T-cell (primary cell): ENCODE measurements at regions not wholly inside any gene's neighbourhood (a gene's known extent, or its start where the extent isn't known, plus 50 kb on each side); places are given as distances from the start of the nearest gene placed in this dataset.

Source experiments
- ATAC-seq, 4 experiments: fragments of 200-7000 bp in 3 of 4; fragments of 150-1000 bp in 1 of 4; cut with Tn5 transposase; replicated peaks in 1 of 4; 1 replicate in 3 of 4; 2 replicates in 1 of 4; pipeline ENCODE4 v1.10.0; 2021; ENCODE audit warnings: moderate library complexity in 3 of 4, mild to moderate bottlenecking in 2 of 4, moderate number of reproducible peaks in 1 of 4
- CTCF ChIA-PET, 2 donors: fragments of 300-600 bp; sonication (Branson Sonifier 250); formaldehyde crosslinking; loops; one replicate each; lab custom pipeline; 2022; ENCODE audit warnings: antibody characterized with exemption in 2 of 2; lab: Charles Lee
- POLR2A ChIA-PET, 2 donors: fragments of 300-600 bp; sonication (Branson Sonifier 250); formaldehyde crosslinking; loops; one replicate each; lab custom pipeline; 2022; ENCODE audit warnings: antibody characterized with exemption in 2 of 2; lab: Charles Lee
- DNase-seq, 35 experiments: peaks; one replicate each; pipeline versions ENCODE4 v3.0.0 to v3.0.0-alpha.2; 2013 to 2023
- H3K27ac ChIP-seq: one replicate; pipeline ENCODE4 v1.5.1; 2013; ENCODE audit warnings: low read length
- H3K27me3 ChIP-seq, 2 experiments: replicated peaks in 1 of 2; 1 replicate in 1 of 2; 2 replicates in 1 of 2; pipeline versions ENCODE4 v1.6.1 to v1.7.0; 2013; ENCODE audit warnings: low read length in 1 of 2, mixed read lengths in 1 of 2; ENCODE audit not compliant: control insufficient read depth in 2 of 2, insufficient read depth in 2 of 2; ENCODE audit errors: extremely low read depth in 1 of 2
- H3K36me3 ChIP-seq, 2 donors: 1 replicate in 1 of 2; 2 replicates in 1 of 2; pipeline versions ENCODE4 v1.6.1 to v1.7.0; 2013; ENCODE audit warnings: low read length in 1 of 2; ENCODE audit not compliant: control insufficient read depth in 2 of 2, insufficient read depth in 1 of 2; ENCODE audit errors: extremely low read depth in 1 of 2
- H3K4me1 ChIP-seq, 2 experiments: 1 replicate in 1 of 2; 2 replicates in 1 of 2; pipeline versions ENCODE4 v1.6.1 to v1.7.0; 2013; ENCODE audit warnings: low read length in 2 of 2, mixed read lengths in 1 of 2; ENCODE audit not compliant: insufficient read depth in 2 of 2, control insufficient read depth in 1 of 2; ENCODE audit errors: extremely low read depth in 1 of 2
- H3K4me3 ChIP-seq, 2 donors: 1 replicate in 1 of 2; 2 replicates in 1 of 2; pipeline versions ENCODE4 v1.5.1 to v1.7.0; 2013; ENCODE audit warnings: mild to moderate bottlenecking in 2 of 2, low read length in 1 of 2, moderate library complexity in 1 of 2; ENCODE audit not compliant: control insufficient read depth in 1 of 2; ENCODE audit errors: extremely low read depth in 1 of 2
- H3K9me3 ChIP-seq: 2 replicates; pipeline ENCODE4 v1.7.0; 2013
- H3K27ac Mint-ChIP-seq, 2 donors: one replicate each; pipeline ENCODE4 v1.8.0; 2020 to 2021; ENCODE audit warnings: mild to moderate bottlenecking in 2 of 2, mixed read lengths in 2 of 2
- H3K27me3 Mint-ChIP-seq, 2 donors: one replicate each; pipeline ENCODE4 v1.8.0; 2021 to 2022; ENCODE audit warnings: mixed read lengths in 2 of 2
- H3K36me3 Mint-ChIP-seq: one replicate; pipeline ENCODE4 v1.8.0; 2021; ENCODE audit warnings: mixed read lengths
- H3K4me1 Mint-ChIP-seq, 3 donors: one replicate each; pipeline ENCODE4 v1.8.0; 2020 to 2022; ENCODE audit warnings: mixed read lengths in 3 of 3, mild to moderate bottlenecking in 1 of 3
- H3K4me3 Mint-ChIP-seq, 3 donors: one replicate each; pipeline ENCODE4 v1.8.0; 2020 to 2022; ENCODE audit warnings: mild to moderate bottlenecking in 3 of 3, mixed read lengths in 3 of 3, moderate library complexity in 3 of 3
- H3K9me3 Mint-ChIP-seq, 3 donors: one replicate each; pipeline ENCODE4 v1.8.0; 2020 to 2022; ENCODE audit warnings: mixed read lengths in 3 of 3
- WGBS: methylation state at CpG from one replicate; pipeline ENCODE4 v1.1.5; 2013; ENCODE audit warnings: missing lambda C conversion rate; ENCODE audit not compliant: insufficient coverage; 5-methylcytosine and 5-hydroxymethylcytosine counted together

DNA sequence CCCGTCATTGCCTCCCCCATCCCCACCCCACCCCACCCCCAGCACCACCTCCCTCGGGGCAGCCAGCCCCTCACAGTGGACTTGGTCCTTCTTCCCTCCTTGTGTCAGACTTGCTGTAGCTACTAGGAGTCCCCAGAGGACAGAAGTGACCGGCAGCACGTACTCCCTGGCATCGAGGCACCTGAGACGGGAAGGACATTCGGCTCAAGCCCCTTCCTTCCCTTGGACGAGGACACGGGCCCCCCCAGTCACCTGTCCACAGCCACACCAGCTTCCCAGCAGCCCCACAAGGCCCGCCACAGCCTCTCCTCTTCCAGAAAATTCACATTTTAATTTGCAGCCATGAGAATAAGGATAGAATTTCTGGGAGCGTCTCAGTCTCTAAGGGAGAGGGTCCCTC, 267.8 kb upstream of the SHH start:
- H3K4me1 ChIP-seq, result no peaks in the 10 kb centered on the region
- H3K4me3 ChIP-seq, result no peak overlapping the region
- H3K9me3 ChIP-seq, result no peaks in the 10 kb centered on the region
- CTCF ChIA-PET, result no interaction called here
- H3K4me3 Mint-ChIP-seq, result no peak overlapping the region
- H3K9me3 Mint-ChIP-seq, result no peaks in the 10 kb centered on the region
- no peaks in the 10 kb centered on the region for H3K36me3 ChIP-seq
- ATAC-seq, result no peak
- H3K27ac Mint-ChIP-seq, result no peak overlapping the region
- POLR2A ChIA-PET, result no interaction called here
- H3K36me3 Mint-ChIP-seq, result no peaks in the 10 kb centered on the region
- no peak for DNase-seq
- H3K4me1 Mint-ChIP-seq, result no peaks in the 10 kb centered on the region
- H3K27ac ChIP-seq, result no peak overlapping the region
- 100% methylated on average over 5 of the region's 11 CpGs for WGBS
- H3K27me3 ChIP-seq, result peaks cover 0 to 2% of the 10 kb centered on the region in 2 experiments
- no peaks in the 10 kb centered on the region for H3K27me3 Mint-ChIP-seq

DNA sequence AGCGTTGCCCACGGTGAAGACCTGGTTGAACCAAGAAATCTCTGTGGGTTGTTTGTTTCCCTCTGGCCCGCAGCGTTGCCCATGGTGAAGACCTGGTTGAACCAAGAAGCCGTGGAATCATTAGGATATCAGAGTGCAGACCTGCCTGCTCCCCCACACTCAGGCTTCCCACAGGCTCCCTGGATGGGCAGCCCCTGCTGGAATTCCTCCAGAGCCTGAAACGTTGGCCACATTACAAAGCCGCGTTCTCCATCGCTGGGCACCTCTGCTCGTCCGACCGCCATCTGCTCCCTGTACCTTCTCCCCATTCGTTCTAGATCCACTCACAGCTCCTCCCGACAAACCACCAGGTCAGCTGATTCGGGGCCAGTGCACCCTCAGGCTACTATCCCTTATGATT, 266.9 kb upstream of the SHH start:
- H3K9me3 Mint-ChIP-seq, result no peaks in the 10 kb centered on the region
- CTCF ChIA-PET, result no interaction called here
- Histone ChIP-seq H3K4me1 (no peaks in the 10 kb centered on the region), H3K27ac (no peak overlapping the region), H3K27me3 (peaks cover 0 to 6% of the 10 kb centered on the region in 2 experiments), H3K36me3 (no peaks in the 10 kb centered on the region), H3K4me3 (no peak overlapping the region), H3K9me3 (no peaks in the 10 kb centered on the region)
- ATAC-seq, result no peak
- H3K4me1 Mint-ChIP-seq, result no peaks in the 10 kb centered on the region
- H3K4me3 Mint-ChIP-seq, result no peak overlapping the region
- H3K36me3 Mint-ChIP-seq, result no peaks in the 10 kb centered on the region
- no peak for DNase-seq
- POLR2A ChIA-PET, result no interaction called here
- no peak overlapping the region for H3K27ac Mint-ChIP-seq
- no peaks in the 10 kb centered on the region for H3K27me3 Mint-ChIP-seq
- WGBS, result 90% methylated on average over 14 of the region's 15 CpGs

DNA sequence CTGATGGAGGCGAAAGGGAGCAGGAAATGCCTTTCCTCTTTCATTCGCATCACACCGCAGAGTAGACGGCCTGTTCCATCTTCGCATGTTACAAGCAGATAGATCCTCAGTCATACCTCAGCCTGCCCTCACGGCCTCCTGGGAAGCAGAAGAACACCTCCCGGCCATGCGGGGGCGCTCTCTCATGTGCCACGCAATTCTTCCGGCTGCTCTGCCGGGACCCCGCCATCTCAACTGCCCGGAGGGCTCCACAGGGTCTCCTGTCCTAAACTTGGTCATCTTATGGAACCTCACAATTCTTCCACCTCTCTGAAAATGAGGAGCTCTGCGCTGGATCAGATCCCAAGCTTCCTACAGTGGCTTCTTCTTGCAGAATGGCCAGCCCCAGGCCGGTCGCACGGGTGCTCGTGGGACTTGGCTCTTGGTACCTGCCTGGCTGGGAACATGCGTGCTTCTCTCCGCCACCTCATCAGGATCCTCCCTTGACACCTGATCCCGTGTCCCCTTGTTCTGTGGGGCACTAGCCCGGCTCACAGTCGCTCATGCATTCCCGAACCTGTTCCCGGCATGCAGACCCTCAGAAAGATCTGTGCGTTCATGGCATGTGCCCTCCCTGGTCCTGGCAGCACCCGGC, 262.8 kb upstream of the SHH start:
- no peaks in the 10 kb centered on the region for H3K9me3 Mint-ChIP-seq
- no peaks in the 10 kb centered on the region for H3K36me3 ChIP-seq
- H3K27me3 ChIP-seq, result peaks cover 0 to 9% of the 10 kb centered on the region in 2 experiments
- H3K4me1 ChIP-seq, result no peaks in the 10 kb centered on the region
- no peaks in the 10 kb centered on the region for H3K9me3 ChIP-seq
- ATAC-seq (no peak), DNase-seq (no peak)
- no peak overlapping the region for H3K4me3 ChIP-seq
- H3K27ac Mint-ChIP-seq, result no peak overlapping the region
- H3K27me3 Mint-ChIP-seq, result no peaks in the 10 kb centered on the region
- no peaks in the 10 kb centered on the region for H3K36me3 Mint-ChIP-seq
- POLR2A ChIA-PET, result no interaction called here
- H3K4me3 Mint-ChIP-seq, result no peak overlapping the region
- H3K4me1 Mint-ChIP-seq, result no peaks in the 10 kb centered on the region
- no peak overlapping the region for H3K27ac ChIP-seq
- CTCF ChIA-PET, result no interaction called here
- 91% methylated on average over 28 of the region's 28 CpGs for WGBS

DNA sequence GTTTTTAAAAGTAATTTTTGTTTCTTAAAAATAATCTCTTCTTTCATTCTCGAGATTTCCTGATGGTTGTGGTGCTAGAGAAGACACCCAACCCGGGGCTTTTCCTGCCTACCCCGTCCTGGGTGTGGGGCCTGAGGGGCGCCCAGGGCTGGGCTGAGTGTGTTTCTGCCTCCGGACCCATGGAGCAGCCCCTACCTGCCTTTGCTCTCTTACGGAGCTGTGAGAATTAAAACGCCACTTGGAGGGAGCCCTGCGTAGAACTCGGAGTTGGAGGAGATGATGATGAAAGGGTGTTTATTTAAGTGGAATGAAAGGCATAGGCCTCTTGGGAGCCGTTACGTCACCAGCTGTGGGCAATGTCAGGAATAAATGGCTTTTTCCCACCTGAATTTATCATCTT, 261.8 kb upstream of the SHH start:
- Histone ChIP-seq H3K27me3 (peaks cover 0 to 9% of the 10 kb centered on the region in 2 experiments), H3K36me3 (no peaks in the 10 kb centered on the region), H3K9me3 (no peaks in the 10 kb centered on the region), H3K4me1 (no peaks in the 10 kb centered on the region), H3K4me3 (no peak overlapping the region), H3K27ac (no peak overlapping the region)
- WGBS, result 75% methylated on average over 8 of the region's 11 CpGs
- ATAC-seq (no peak), DNase-seq (no peak)
- Mint-ChIP-seq H3K27me3 (no peaks in the 10 kb centered on the region), H3K4me1 (no peaks in the 10 kb centered on the region), H3K27ac (no peak overlapping the region), H3K36me3 (no peaks in the 10 kb centered on the region), H3K9me3 (no peaks in the 10 kb centered on the region), H3K4me3 (no peak overlapping the region)
- POLR2A ChIA-PET, result no interaction called here
- CTCF ChIA-PET, result no interaction called here

DNA sequence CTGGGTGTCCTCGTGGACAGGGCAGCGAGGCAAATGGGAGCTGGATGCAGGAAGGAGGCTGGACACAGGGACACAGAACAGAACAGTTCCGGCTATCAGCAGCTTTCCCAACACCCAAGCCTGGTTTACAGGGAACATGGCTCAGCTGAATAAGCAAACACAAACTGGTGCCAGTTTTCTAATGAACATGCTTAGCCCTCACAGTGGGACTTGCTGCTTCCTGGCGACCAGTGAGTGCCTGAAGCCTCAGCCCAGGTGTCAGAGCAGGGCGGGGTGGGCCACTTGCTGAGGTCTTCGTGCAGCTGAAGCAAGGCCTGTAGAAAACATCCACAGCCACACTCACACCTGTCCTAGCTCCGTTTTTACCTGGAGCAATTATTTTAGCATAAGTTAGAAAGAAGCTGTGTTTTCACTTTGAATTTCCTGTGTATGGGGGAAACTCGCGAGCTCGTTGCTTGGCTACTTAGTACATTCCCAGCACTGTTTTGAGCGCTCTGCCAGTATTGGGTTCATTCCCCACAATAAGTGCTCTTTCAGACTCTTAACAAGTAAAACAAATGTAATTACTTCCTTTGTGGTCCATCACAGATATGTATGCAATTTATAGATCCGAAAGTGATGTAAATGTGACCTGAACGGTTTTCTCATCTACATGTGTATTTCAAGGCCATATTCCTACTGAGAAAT, 261.2 kb upstream of the SHH start:
- POLR2A ChIA-PET, result no interaction called here
- H3K36me3 ChIP-seq, result no peaks in the 10 kb centered on the region
- Mint-ChIP-seq H3K4me1 (no peaks in the 10 kb centered on the region), H3K9me3 (no peaks in the 10 kb centered on the region), H3K4me3 (no peak overlapping the region), H3K27me3 (no peaks in the 10 kb centered on the region), H3K36me3 (no peaks in the 10 kb centered on the region), H3K27ac (no peak overlapping the region)
- H3K4me3 ChIP-seq, result no peak overlapping the region
- 79% methylated on average over 3 of the region's 13 CpGs for WGBS
- CTCF ChIA-PET, result no interaction called here
- no peak for ATAC-seq
- H3K27me3 ChIP-seq, result peaks cover 0 to 9% of the 10 kb centered on the region in 2 experiments
- no peaks in the 10 kb centered on the region for H3K4me1 ChIP-seq
- H3K9me3 ChIP-seq, result no peaks in the 10 kb centered on the region
- no peak for DNase-seq
- no peak overlapping the region for H3K27ac ChIP-seq

DNA sequence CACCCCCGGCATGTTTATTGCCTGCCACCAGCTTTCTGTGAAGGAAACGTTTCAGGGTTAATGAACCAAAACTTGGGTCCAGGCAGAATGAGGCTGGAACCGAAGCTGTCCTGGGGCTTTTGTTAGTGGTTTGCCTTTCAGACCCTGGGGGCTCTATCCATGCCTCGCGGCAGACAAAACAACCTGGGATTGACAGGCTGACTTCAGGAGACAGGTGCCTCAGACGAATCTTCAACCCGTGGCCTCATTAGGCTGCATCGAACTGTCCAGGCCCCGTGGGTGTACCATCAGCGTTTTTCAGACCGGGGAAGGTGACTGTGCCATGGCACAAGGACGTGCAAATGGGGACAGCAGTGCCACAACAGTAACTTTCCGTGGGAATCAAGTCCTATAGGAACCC, 259.3 kb upstream of the SHH start:
- Histone ChIP-seq H3K9me3 (no peaks in the 10 kb centered on the region), H3K27ac (no peak overlapping the region), H3K27me3 (peaks cover 0 to 12% of the 10 kb centered on the region in 2 experiments), H3K36me3 (no peaks in the 10 kb centered on the region), H3K4me3 (no peak overlapping the region), H3K4me1 (no peaks in the 10 kb centered on the region)
- 81% methylated on average over 13 of the region's 13 CpGs for WGBS
- no peaks in the 10 kb centered on the region for H3K36me3 Mint-ChIP-seq
- H3K9me3 Mint-ChIP-seq, result peaks cover 0 to under 1% (median 0%) of the 10 kb centered on the region in 3 donors
- ChIA-PET CTCF (no interaction called here), POLR2A (no interaction called here)
- H3K4me1 Mint-ChIP-seq, result no peaks in the 10 kb centered on the region
- ATAC-seq (no peak), DNase-seq (no peak)
- no peak overlapping the region for H3K4me3 Mint-ChIP-seq
- no peak overlapping the region for H3K27ac Mint-ChIP-seq
- peaks cover 0 to under 1% of the 10 kb centered on the region in 2 donors for H3K27me3 Mint-ChIP-seq
